ENCODE measurements at regions not wholly inside any gene's neighbourhood (a gene's known extent, or its start where the extent isn't known, plus 50 kb on each side); places are given as distances from the start of the nearest gene placed in this dataset.

GRCh38 chr2:192500550-192501200 lies 305.9 kb upstream of the TMEFF2 start:
- TF ChIP-seq FOXJ3 (CRISPR knock-in tag; IDR thresholded peaks at IDR 0.05; ENCODE audit: borderline replicate concordance) (no peak), JUN (CRISPR knock-in tag; IDR thresholded peaks at IDR 0.05) (no peak), TCF7L2 (IDR thresholded peaks at IDR 0.05; ENCODE audit: low read depth, low read length) (no peak), ZNF10 (CRISPR knock-in tag; IDR thresholded peaks at IDR 0.05; ENCODE audit: borderline replicate concordance, low read depth) (no peak), BRCA1 (CRISPR knock-in tag; IDR thresholded peaks at IDR 0.05) (no peak), PRDM10 (CRISPR knock-in tag; IDR thresholded peaks at IDR 0.05; ENCODE audit: low read depth) (no peak), CEBPB (IDR thresholded peaks at IDR 0.05; ENCODE audit: borderline replicate concordance, low read depth, low read length) (no peak), ZFAT (CRISPR knock-in tag; conservative IDR thresholded peaks at IDR 0.05) (no peak), ATF2 (CRISPR knock-in tag; IDR thresholded peaks at IDR 0.05) (no peak), YEATS2 (CRISPR knock-in tag; IDR thresholded peaks at IDR 0.05; ENCODE audit: borderline replicate concordance) (no peak), MXI1 (IDR thresholded peaks at IDR 0.05; ENCODE audit: borderline replicate concordance, low read depth, low read length) (no peak), SRF (IDR thresholded peaks at IDR 0.05; ENCODE audit: low read depth, low read length) (no peak)
- TF ChIP-seq, protein P1, sequence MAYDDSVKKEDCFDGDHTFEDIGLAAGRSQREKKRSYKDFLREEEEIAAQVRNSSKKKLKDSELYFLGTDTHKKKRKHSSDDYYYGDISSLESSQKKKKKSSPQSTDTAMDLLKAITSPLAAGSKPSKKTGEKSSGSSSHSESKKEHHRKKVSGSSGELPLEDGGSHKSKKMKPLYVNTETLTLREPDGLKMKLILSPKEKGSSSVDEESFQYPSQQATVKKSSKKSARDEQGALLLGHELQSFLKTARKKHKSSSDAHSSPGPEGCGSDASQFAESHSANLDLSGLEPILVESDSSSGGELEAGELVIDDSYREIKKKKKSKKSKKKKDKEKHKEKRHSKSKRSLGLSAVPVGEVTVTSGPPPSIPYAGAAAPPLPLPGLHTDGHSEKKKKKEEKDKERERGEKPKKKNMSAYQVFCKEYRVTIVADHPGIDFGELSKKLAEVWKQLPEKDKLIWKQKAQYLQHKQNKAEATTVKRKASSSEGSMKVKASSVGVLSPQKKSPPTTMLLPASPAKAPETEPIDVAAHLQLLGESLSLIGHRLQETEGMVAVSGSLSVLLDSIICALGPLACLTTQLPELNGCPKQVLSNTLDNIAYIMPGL (CRISPR knock-in tag; IDR thresholded peaks at IDR 0.05; ENCODE audit: borderline replicate concordance in 1 of 2, low read depth in 1 of 2): no peak
- TF ChIP-seq, protein P2, sequence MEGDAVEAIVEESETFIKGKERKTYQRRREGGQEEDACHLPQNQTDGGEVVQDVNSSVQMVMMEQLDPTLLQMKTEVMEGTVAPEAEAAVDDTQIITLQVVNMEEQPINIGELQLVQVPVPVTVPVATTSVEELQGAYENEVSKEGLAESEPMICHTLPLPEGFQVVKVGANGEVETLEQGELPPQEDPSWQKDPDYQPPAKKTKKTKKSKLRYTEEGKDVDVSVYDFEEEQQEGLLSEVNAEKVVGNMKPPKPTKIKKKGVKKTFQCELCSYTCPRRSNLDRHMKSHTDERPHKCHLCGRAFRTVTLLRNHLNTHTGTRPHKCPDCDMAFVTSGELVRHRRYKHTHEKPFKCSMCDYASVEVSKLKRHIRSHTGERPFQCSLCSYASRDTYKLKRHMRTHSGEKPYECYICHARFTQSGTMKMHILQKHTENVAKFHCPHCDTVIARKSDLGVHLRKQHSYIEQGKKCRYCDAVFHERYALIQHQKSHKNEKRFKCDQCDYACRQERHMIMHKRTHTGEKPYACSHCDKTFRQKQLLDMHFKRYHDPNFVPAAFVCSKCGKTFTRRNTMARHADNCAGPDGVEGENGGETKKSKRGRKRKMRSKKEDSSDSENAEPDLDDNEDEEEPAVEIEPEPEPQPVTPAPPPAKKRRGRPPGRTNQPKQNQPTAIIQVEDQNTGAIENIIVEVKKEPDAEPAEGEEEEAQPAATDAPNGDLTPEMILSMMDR (CRISPR knock-in tag; IDR thresholded peaks at IDR 0.05): no peak
